CD14-positive monocyte (primary cell): ENCODE measurements at regions not wholly inside any gene's neighbourhood (a gene's known extent, or its start where the extent isn't known, plus 50 kb on each side); places are given as distances from the start of the nearest gene placed in this dataset.

ENCODE experiments used
- DNase-seq, 3 donors: peaks; one replicate each; pipeline ENCODE4 v3.0.0-alpha.2; 2011 to 2022
- H2AFZ ChIP-seq: 2 replicates; pipeline ENCODE4 v1.6.0; 2012; ENCODE audit warnings: mild to moderate bottlenecking, low read depth, low read length, inconsistent platforms; ENCODE audit not compliant: insufficient read depth, poor library complexity, severe bottlenecking
- H3K27ac ChIP-seq, 2 donors: 1 replicate in 1 of 2; 2 replicates in 1 of 2; pipeline ENCODE4 v1.5.1; 2012 to 2013; ENCODE audit warnings: low read length in 2 of 2, control low read depth in 1 of 2, inconsistent platforms in 1 of 2, low read depth in 1 of 2, mild to moderate bottlenecking in 1 of 2
- H3K27me3 ChIP-seq, 2 donors: one replicate each; pipeline versions ENCODE4 v1.6.0 to v1.6.1; 2011 to 2013; ENCODE audit warnings: low read length in 2 of 2; ENCODE audit not compliant: control insufficient read depth in 2 of 2, insufficient read depth in 2 of 2
- H3K36me3 ChIP-seq, 2 donors: replicated peaks in 1 of 2; 1 replicate in 1 of 2; 2 replicates in 1 of 2; pipeline versions ENCODE4 v1.5.1 to v1.6.1; 2012 to 2013; ENCODE audit warnings: low read length in 2 of 2, control low read depth in 1 of 2, inconsistent platforms in 1 of 2, mild to moderate bottlenecking in 1 of 2; ENCODE audit not compliant: insufficient read depth in 2 of 2, control insufficient read depth in 1 of 2
- H3K4me1 ChIP-seq, 2 donors: 1 replicate in 1 of 2; 2 replicates in 1 of 2; pipeline versions ENCODE4 v1.5.1 to v1.6.1; 2012 to 2013; ENCODE audit warnings: low read length in 2 of 2, control low read depth in 1 of 2, inconsistent platforms in 1 of 2, mild to moderate bottlenecking in 1 of 2, moderate library complexity in 1 of 2; ENCODE audit not compliant: insufficient read depth in 2 of 2, control insufficient read depth in 1 of 2
- H3K4me2 ChIP-seq: replicated peaks from 2 replicates; pipeline ENCODE3; 2012; ENCODE audit warnings: low read length, moderate library complexity, mild to moderate bottlenecking; ENCODE audit not compliant: poor library complexity, severe bottlenecking; ENCODE audit errors: extremely low read depth
- H3K4me3 ChIP-seq, 3 experiments: fragments of 200-600 bp in 1 of 3; sonication (generic) in 1 of 3; replicated peaks in 1 of 3; 1 replicate in 2 of 3; 2 replicates in 1 of 3; pipeline ENCODE4 v1.5.1; 2011 to 2013; ENCODE audit warnings: low read length in 3 of 3, mild to moderate bottlenecking in 3 of 3, control low read depth in 2 of 3, low read depth in 2 of 3, inconsistent platforms in 1 of 3, moderate library complexity in 1 of 3
- H3K79me2 ChIP-seq: 2 replicates; pipeline ENCODE4 v1.6.0; 2012; ENCODE audit warnings: mild to moderate bottlenecking, control low read depth, inconsistent platforms, low read length, moderate library complexity; ENCODE audit not compliant: insufficient read depth
- H3K9ac ChIP-seq: 2 replicates; pipeline ENCODE4 v1.6.0; 2017; ENCODE audit warnings: low read length, mild to moderate bottlenecking; ENCODE audit not compliant: insufficient read depth, poor library complexity, severe bottlenecking
- H3K9me3 ChIP-seq, 2 donors: replicated peaks in 1 of 2; 1 replicate in 1 of 2; 2 replicates in 1 of 2; pipeline versions ENCODE4 v1.5.1 to v1.6.1; 2012 to 2013; ENCODE audit warnings: low read length in 2 of 2, control low read depth in 1 of 2; ENCODE audit not compliant: control insufficient read depth in 1 of 2, insufficient read depth in 1 of 2
- H4K20me1 ChIP-seq: 2 replicates; pipeline ENCODE4 v1.6.0; 2012; ENCODE audit warnings: mild to moderate bottlenecking, low read length, control low read depth, moderate library complexity; ENCODE audit not compliant: insufficient read depth
- H3K27ac Mint-ChIP-seq, 7 donors: one replicate each; pipeline ENCODE4 v1.8.0; 2020; ENCODE audit warnings: mild to moderate bottlenecking in 7 of 7, mixed read lengths in 7 of 7, moderate library complexity in 6 of 7, inconsistent platforms in 2 of 7
- H3K27me3 Mint-ChIP-seq, 3 donors: one replicate each; pipeline ENCODE4 v1.8.0; 2021 to 2022; ENCODE audit warnings: low read depth in 3 of 3, mild to moderate bottlenecking in 3 of 3, mixed read lengths in 3 of 3, moderate library complexity in 3 of 3, inconsistent platforms in 1 of 3
- H3K36me3 Mint-ChIP-seq, 2 donors: one replicate each; pipeline ENCODE4 v1.8.0; 2020; ENCODE audit warnings: mixed read lengths in 2 of 2, inconsistent platforms in 1 of 2, mild to moderate bottlenecking in 1 of 2
- H3K4me1 Mint-ChIP-seq: one replicate; pipeline ENCODE4 v1.8.0; 2020; ENCODE audit warnings: mild to moderate bottlenecking, mixed read lengths
- H3K4me3 Mint-ChIP-seq, 2 donors: one replicate each; pipeline ENCODE4 v1.8.0; 2020; ENCODE audit warnings: mild to moderate bottlenecking in 2 of 2, mixed read lengths in 2 of 2, moderate library complexity in 1 of 2
- H3K9me3 Mint-ChIP-seq, 7 donors: one replicate each; pipeline ENCODE4 v1.8.0; 2020 to 2022; ENCODE audit warnings: mixed read lengths in 7 of 7, mild to moderate bottlenecking in 6 of 7, moderate library complexity in 6 of 7, inconsistent platforms in 2 of 7
- WGBS: methylation state at CpG from one replicate; pipeline ENCODE4 v1.1.5; 2013; ENCODE audit warnings: missing lambda C conversion rate; ENCODE audit not compliant: insufficient coverage; 5-methylcytosine and 5-hydroxymethylcytosine counted together
- intact Hi-C, 2 donors: fragments of 100-400 bp; cut with micrococcal nuclease; formaldehyde crosslinking; loops; one replicate each; pipeline versions ENCODE4 v1.15.0 to v1.15.1; 2023
- TF ChIP-seq, protein P1 (sequence below): fragments of 200-600 bp; IDR thresholded peaks from one replicate; pipeline ENCODE4 v1.8.0; 2022; ENCODE audit warnings: antibody characterized with exemption, mild to moderate bottlenecking

DNA sequence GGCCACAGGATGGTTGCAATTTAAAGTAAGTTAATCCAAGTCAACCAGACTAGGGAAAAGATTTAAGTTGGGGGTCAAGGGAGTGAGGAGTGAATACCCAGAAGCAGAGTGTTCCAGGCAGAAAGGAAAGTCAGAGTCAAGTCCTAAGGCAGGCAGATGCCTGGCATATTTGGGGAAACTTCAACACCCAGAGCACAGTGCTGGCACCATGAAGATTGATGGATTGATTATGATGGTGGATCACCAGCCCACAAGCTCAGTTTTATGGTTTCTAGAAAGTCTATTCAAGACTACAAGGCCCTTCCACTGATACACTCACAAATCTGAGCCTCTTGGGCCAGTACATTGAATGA is 100.1 kb upstream of the DUSP10 start:
- peaks cover 38% of the 10 kb centered on the region for H3K4me1 Mint-ChIP-seq
- H3K27me3 Mint-ChIP-seq: peaks cover 0 to 3% (median 2%) of the 10 kb centered on the region in 3 donors
- Histone ChIP-seq H3K79me2 (no peaks in the 10 kb centered on the region), H3K27ac (no peak overlapping the region), H3K36me3 (no peaks in the 10 kb centered on the region), H3K4me3 (no peak overlapping the region), H3K9ac (no peak overlapping the region), H3K27me3 (no peaks in the 10 kb centered on the region), H3K9me3 (no peaks in the 10 kb centered on the region), H4K20me1 (no peaks in the 10 kb centered on the region), H3K4me2 (no peak overlapping the region), H3K4me1 (peaks cover 24 to 26% of the 10 kb centered on the region in 2 donors), H2AFZ (no peak overlapping the region)
- peaks cover 7 to 14% of the 10 kb centered on the region in 2 donors for H3K36me3 Mint-ChIP-seq
- no peak overlapping the region for H3K4me3 Mint-ChIP-seq
- TF ChIP-seq, protein P1, sequence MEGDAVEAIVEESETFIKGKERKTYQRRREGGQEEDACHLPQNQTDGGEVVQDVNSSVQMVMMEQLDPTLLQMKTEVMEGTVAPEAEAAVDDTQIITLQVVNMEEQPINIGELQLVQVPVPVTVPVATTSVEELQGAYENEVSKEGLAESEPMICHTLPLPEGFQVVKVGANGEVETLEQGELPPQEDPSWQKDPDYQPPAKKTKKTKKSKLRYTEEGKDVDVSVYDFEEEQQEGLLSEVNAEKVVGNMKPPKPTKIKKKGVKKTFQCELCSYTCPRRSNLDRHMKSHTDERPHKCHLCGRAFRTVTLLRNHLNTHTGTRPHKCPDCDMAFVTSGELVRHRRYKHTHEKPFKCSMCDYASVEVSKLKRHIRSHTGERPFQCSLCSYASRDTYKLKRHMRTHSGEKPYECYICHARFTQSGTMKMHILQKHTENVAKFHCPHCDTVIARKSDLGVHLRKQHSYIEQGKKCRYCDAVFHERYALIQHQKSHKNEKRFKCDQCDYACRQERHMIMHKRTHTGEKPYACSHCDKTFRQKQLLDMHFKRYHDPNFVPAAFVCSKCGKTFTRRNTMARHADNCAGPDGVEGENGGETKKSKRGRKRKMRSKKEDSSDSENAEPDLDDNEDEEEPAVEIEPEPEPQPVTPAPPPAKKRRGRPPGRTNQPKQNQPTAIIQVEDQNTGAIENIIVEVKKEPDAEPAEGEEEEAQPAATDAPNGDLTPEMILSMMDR: no peak
- peak overlapping the region in 1 of 7 donors; percentile 5 for H3K27ac Mint-ChIP-seq
- H3K9me3 Mint-ChIP-seq: peaks cover 0 to 2% (median 0%) of the 10 kb centered on the region in 7 donors
- no peak for DNase-seq
- intact Hi-C loops: loop anchor here in 1 of 2 donors (10.0 kb wide), 1 partner anchor 67 kb away; no protein-coding TSS in a partner anchor

DNA sequence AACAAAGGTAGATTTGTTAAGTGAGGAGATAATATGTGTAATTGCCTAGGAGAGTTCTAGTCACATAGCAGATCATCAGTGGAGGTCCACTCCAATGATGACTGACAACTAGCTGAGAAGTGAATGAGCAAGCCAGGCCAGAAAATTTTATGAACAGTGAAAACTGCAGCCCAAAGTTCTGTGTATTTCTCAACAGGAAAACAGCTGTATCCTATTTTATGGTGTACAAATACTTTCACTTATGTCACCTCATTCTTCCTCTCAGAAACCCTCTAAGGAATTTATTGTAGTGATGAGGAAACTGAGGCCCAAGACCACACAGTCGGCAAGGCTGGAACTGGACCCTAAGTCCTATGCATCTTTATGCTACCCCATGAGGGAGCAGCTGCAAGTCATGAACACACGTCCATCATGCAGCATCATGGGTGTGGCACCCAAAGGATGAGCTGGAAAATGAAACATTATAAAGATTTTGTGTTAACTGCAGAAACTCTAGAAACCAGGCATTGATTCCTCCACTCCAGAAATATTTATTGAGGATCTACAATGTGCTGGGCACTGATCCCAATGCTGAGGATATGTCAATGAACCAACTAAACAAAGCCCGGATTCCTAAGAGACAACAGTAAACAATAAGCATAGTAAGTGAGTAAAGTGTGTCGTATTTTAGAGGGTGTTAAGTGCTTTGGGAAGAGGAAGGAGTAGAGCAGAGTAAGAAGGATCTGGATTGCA is 99.5 kb upstream of the DUSP10 start:
- Histone ChIP-seq H4K20me1 (no peaks in the 10 kb centered on the region), H3K9me3 (no peaks in the 10 kb centered on the region), H3K27ac (peak overlapping the region in 1 of 2 donors; percentile 26), H3K9ac (no peak overlapping the region), H3K27me3 (no peaks in the 10 kb centered on the region), H3K79me2 (no peaks in the 10 kb centered on the region), H3K4me2 (no peak overlapping the region), H3K4me3 (no peak overlapping the region), H3K4me1 (peaks cover 24 to 26% of the 10 kb centered on the region in 2 donors), H2AFZ (no peak overlapping the region), H3K36me3 (no peaks in the 10 kb centered on the region)
- Mint-ChIP-seq H3K27ac (peak overlapping the region in 4 of 7 donors; percentile 3 to 85 (median 26)), H3K27me3 (peaks cover 0 to 3% (median 2%) of the 10 kb centered on the region in 3 donors), H3K9me3 (peaks cover 0 to 2% (median 0%) of the 10 kb centered on the region in 7 donors), H3K4me1 (peaks cover 38% of the 10 kb centered on the region), H3K36me3 (peaks cover 7 to 14% of the 10 kb centered on the region in 2 donors), H3K4me3 (no peak overlapping the region)
- intact Hi-C loops: loop anchor here in 1 of 2 donors (10.0 kb wide), 1 partner anchor 67 kb away; no protein-coding TSS in a partner anchor
- TF ChIP-seq, protein P1: no peak
- WGBS: 64% methylated on average over 2 of the region's 4 CpGs
- peak in 2 of 3 donors; percentile 6 to 58 for DNase-seq
